SK-N-SH treated with all-trans-retinoic acid at 6 μM for 48 hours (cell line): ENCODE measurements at regions not wholly inside any gene's neighbourhood (a gene's known extent, or its start where the extent isn't known, plus 50 kb on each side); places are given as distances from the start of the nearest gene placed in this dataset.

ENCODE experiments used
- ARNTL ChIP-seq: fragments of 450-650 bp; formaldehyde crosslinking; IDR thresholded peaks from 2 replicates; pipeline ENCODE4 v1.5.0; 2020; ENCODE audit warnings: low read depth, mild to moderate bottlenecking, moderate library complexity, borderline replicate concordance
- BACH2 ChIP-seq: fragments of 250-450 bp; sonication (Bioruptor Pico); IDR thresholded peaks from 2 replicates; pipeline ENCODE4 v1.9.0; 2021; ENCODE audit warnings: mild to moderate bottlenecking, borderline replicate concordance
- CSDC2 ChIP-seq: fragments of 250-450 bp; sonication (Bioruptor Pico); IDR thresholded peaks from 2 replicates; pipeline ENCODE4 v1.5.0; 2020; ENCODE audit warnings: mild to moderate bottlenecking, moderate library complexity
- ESRRG ChIP-seq: fragments of 250-450 bp; sonication (Bioruptor Pico); IDR thresholded peaks from 2 replicates; pipeline ENCODE4 v1.6.1; 2021; ENCODE audit warnings: mild to moderate bottlenecking
- PATZ1 ChIP-seq: fragments of 250-450 bp; sonication (Bioruptor Pico); IDR thresholded peaks from 2 replicates; pipeline ENCODE4 v1.8.0; 2020; ENCODE audit warnings: mild to moderate bottlenecking, moderate library complexity, borderline replicate concordance
- SNAI2 ChIP-seq: fragments of 250-450 bp; sonication (Bioruptor Pico); IDR thresholded peaks from 2 replicates; pipeline ENCODE4 v1.5.0; 2020; ENCODE audit warnings: mild to moderate bottlenecking, moderate library complexity
- TSHZ2 ChIP-seq: fragments of 250-450 bp; sonication (Bioruptor Pico); IDR thresholded peaks from 2 replicates; pipeline ENCODE4 v1.5.0; 2020; ENCODE audit warnings: mild to moderate bottlenecking, moderate library complexity
- ZNF70 ChIP-seq: fragments of 450-650 bp; formaldehyde crosslinking; IDR thresholded peaks from 2 replicates; pipeline ENCODE4 v1.5.0; 2020; ENCODE audit warnings: mild to moderate bottlenecking, moderate library complexity
- TF ChIP-seq, protein P1 (sequence below): fragments of 250-450 bp; sonication (Bioruptor Pico); IDR thresholded peaks from 2 replicates; pipeline ENCODE4 v1.8.0; 2021; ENCODE audit warnings: low read depth, mild to moderate bottlenecking, moderate library complexity, borderline replicate concordance
- TF ChIP-seq, protein P2 (sequence below): fragments of 250-450 bp; sonication (Bioruptor Pico); IDR thresholded peaks from 2 replicates; pipeline ENCODE4 v1.5.1; 2020; ENCODE audit warnings: low read depth, mild to moderate bottlenecking, moderate library complexity

GRCh38 chrX:87167841-87168240 lies 349.8 kb upstream of the KLHL4 start:
- TF ChIP-seq, protein P1, sequence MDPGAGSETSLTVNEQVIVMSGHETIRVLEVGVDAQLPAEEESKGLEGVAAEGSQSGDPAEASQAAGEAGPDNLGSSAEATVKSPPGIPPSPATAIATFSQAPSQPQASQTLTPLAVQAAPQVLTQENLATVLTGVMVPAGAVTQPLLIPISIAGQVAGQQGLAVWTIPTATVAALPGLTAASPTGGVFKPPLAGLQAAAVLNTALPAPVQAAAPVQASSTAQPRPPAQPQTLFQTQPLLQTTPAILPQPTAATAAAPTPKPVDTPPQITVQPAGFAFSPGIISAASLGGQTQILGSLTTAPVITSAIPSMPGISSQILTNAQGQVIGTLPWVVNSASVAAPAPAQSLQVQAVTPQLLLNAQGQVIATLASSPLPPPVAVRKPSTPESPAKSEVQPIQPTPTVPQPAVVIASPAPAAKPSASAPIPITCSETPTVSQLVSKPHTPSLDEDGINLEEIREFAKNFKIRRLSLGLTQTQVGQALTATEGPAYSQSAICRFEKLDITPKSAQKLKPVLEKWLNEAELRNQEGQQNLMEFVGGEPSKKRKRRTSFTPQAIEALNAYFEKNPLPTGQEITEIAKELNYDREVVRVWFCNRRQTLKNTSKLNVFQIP: no peak
- TF ChIP-seq ZNF70: no peak
- no peak for TF ChIP-seq ARNTL (CRISPR knock-in tag)
- TF ChIP-seq, protein P2, sequence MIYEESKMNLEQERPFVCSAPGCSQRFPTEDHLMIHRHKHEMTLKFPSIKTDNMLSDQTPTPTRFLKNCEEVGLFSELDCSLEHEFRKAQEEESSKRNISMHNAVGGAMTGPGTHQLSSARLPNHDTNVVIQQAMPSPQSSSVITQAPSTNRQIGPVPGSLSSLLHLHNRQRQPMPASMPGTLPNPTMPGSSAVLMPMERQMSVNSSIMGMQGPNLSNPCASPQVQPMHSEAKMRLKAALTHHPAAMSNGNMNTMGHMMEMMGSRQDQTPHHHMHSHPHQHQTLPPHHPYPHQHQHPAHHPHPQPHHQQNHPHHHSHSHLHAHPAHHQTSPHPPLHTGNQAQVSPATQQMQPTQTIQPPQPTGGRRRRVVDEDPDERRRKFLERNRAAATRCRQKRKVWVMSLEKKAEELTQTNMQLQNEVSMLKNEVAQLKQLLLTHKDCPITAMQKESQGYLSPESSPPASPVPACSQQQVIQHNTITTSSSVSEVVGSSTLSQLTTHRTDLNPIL (CRISPR knock-in tag): no peak
- no peak for TF ChIP-seq SNAI2 (CRISPR knock-in tag)
- no peak for TF ChIP-seq BACH2 (CRISPR knock-in tag)
- no peak for TF ChIP-seq CSDC2 (CRISPR knock-in tag)
- no peak for TF ChIP-seq PATZ1
- no peak for TF ChIP-seq ESRRG (CRISPR knock-in tag)
- no peak for TF ChIP-seq TSHZ2 (CRISPR knock-in tag)
